Astrocyte (in vitro differentiated cells and primary cell): ENCODE measurements at regions not wholly inside any gene's neighbourhood (a gene's known extent, or its start where the extent isn't known, plus 50 kb on each side); places are given as distances from the start of the nearest gene placed in this dataset.

Experiments
- DNase-seq: peaks from one replicate; pipeline ENCODE4 v3.0.0-alpha.2; 2010; ENCODE audit warnings: low read depth
- FAIRE-seq: peaks from 2 replicates; lab custom pipeline; 2011; peaks lifted over from hg19 to GRCh38; lab: Jason Lieb, UNC
- H2AFZ ChIP-seq: 2 replicates; pipeline ENCODE4 v1.6.0; 2012; ENCODE audit warnings: low read depth, low read length, inconsistent platforms
- H3K27ac ChIP-seq: 2 replicates; pipeline ENCODE4 v1.5.1; 2011; ENCODE audit warnings: low read depth, low read length, inconsistent platforms
- H3K27me3 ChIP-seq: 2 replicates; pipeline ENCODE4 v1.6.0; 2011; ENCODE audit warnings: low read length, inconsistent platforms; ENCODE audit not compliant: insufficient read depth
- H3K36me3 ChIP-seq: 2 replicates; pipeline ENCODE4 v1.5.1; 2011; ENCODE audit warnings: low read length, inconsistent platforms; ENCODE audit not compliant: insufficient read depth
- H3K4me1 ChIP-seq: 2 replicates; pipeline ENCODE4 v1.5.1; 2011; ENCODE audit warnings: low read length, inconsistent platforms; ENCODE audit not compliant: insufficient read depth
- H3K4me2 ChIP-seq: 2 replicates; pipeline ENCODE4 v1.6.0; 2012; ENCODE audit warnings: low read length, inconsistent platforms
- H3K4me3 ChIP-seq: 2 replicates; pipeline ENCODE4 v1.5.1; 2011; ENCODE audit warnings: low read depth, mild to moderate bottlenecking, low read length, inconsistent platforms; ENCODE audit not compliant: insufficient read depth
- H3K79me2 ChIP-seq: 2 replicates; pipeline ENCODE4 v1.6.0; 2012; ENCODE audit warnings: mild to moderate bottlenecking, low read length, inconsistent platforms; ENCODE audit not compliant: insufficient read depth
- H3K9ac ChIP-seq: 2 replicates; pipeline ENCODE4 v1.6.0; 2012; ENCODE audit warnings: mild to moderate bottlenecking, low read length, inconsistent platforms
- H3K9me3 ChIP-seq: 2 replicates; pipeline ENCODE4 v1.5.1; 2012; ENCODE audit warnings: low read depth, mild to moderate bottlenecking, low read length, inconsistent platforms; ENCODE audit not compliant: insufficient read depth
- H4K20me1 ChIP-seq: 2 replicates; pipeline ENCODE4 v1.6.0; 2012; ENCODE audit warnings: low read length, inconsistent platforms; ENCODE audit not compliant: insufficient read depth
- H3K27ac Mint-ChIP-seq: one replicate; pipeline ENCODE4 v1.8.0; 2021; ENCODE audit warnings: mild to moderate bottlenecking, mixed read lengths; ENCODE audit not compliant: unreplicated experiment
- H3K27me3 Mint-ChIP-seq: one replicate; pipeline ENCODE4 v1.8.0; 2021; ENCODE audit warnings: low read depth, mixed read lengths; ENCODE audit not compliant: unreplicated experiment
- H3K36me3 Mint-ChIP-seq: one replicate; pipeline ENCODE4 v1.8.0; 2021; ENCODE audit warnings: low read depth, mixed read lengths; ENCODE audit not compliant: unreplicated experiment
- H3K4me1 Mint-ChIP-seq: one replicate; pipeline ENCODE4 v1.8.0; 2021; ENCODE audit warnings: low read depth, mixed read lengths; ENCODE audit not compliant: unreplicated experiment
- H3K4me3 Mint-ChIP-seq: one replicate; pipeline ENCODE4 v1.8.0; 2021; ENCODE audit warnings: mild to moderate bottlenecking, moderate library complexity, mixed read lengths; ENCODE audit not compliant: unreplicated experiment
- H3K9me3 Mint-ChIP-seq: one replicate; pipeline ENCODE4 v1.8.0; 2021; ENCODE audit warnings: mild to moderate bottlenecking, mixed read lengths; ENCODE audit not compliant: unreplicated experiment
- CTCF ChIP-seq: IDR thresholded peaks from 2 replicates; pipeline ENCODE4 v1.5.1; 2011; ENCODE audit warnings: low read depth, mild to moderate bottlenecking, inconsistent platforms, low read length, moderate library complexity; ENCODE audit not compliant: insufficient read depth
- EZH2 ChIP-seq: IDR thresholded peaks from 2 replicates; pipeline ENCODE4 v1.6.1; 2012; ENCODE audit warnings: mild to moderate bottlenecking, low read length, inconsistent platforms; ENCODE audit not compliant: insufficient read depth

DNA sequence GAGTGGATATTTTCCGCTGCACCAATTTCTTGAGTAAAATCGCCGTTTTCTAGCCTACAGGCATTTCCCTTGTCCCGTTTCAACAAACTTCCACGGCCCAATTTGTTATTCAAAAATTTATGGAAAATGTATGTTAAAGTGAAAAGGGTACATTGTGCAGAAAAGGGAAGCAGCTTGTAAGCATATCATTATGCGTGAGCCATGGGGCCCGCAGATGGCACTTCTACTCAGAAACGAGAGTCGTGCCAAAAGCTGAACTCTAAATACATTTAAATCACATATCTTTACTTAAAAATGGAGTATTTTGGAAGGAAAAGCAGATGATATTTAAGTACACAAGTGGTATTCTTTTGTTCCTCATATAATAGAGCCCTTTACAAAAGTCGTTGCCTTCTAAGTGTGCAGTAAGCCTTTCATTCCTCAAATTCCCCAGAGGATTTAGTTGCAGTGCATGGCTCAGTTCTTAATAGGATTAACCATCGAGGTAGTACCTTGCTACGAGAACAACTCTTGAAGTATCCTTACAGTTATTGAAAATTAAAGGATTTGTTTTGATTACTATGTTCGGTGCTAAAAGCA, 1227.2 kb upstream of the WWC1 start:
- Histone ChIP-seq H3K4me1 (no peaks in the 10 kb centered on the region), H3K4me3 (no peak overlapping the region), H3K27ac (no peak overlapping the region), H3K9me3 (no peaks in the 10 kb centered on the region), H3K36me3 (no peaks in the 10 kb centered on the region), H3K4me2 (no peak overlapping the region), H3K9ac (no peak overlapping the region), H3K79me2 (no peaks in the 10 kb centered on the region), H2AFZ (no peak overlapping the region), H4K20me1 (no peaks in the 10 kb centered on the region), H3K27me3 (no peaks in the 10 kb centered on the region)
- Mint-ChIP-seq H3K36me3 (no peaks in the 10 kb centered on the region), H3K27ac (no peak overlapping the region), H3K4me1 (no peaks in the 10 kb centered on the region), H3K4me3 (no peak overlapping the region), H3K9me3 (no peaks in the 10 kb centered on the region), H3K27me3 (no peaks in the 10 kb centered on the region)
- no peak for TF ChIP-seq EZH2
- no peak for TF ChIP-seq CTCF
- DNase-seq (no peak), FAIRE-seq (no peak)

- Histone ChIP-seq H3K27ac (no peak overlapping the region), H3K27me3 (no peaks in the 10 kb centered on the region), H4K20me1 (no peaks in the 10 kb centered on the region), H3K4me1 (no peaks in the 10 kb centered on the region), H3K9me3 (no peaks in the 10 kb centered on the region), H3K9ac (no peak overlapping the region), H2AFZ (no peak overlapping the region), H3K36me3 (no peaks in the 10 kb centered on the region), H3K4me3 (no peak overlapping the region), H3K4me2 (no peak overlapping the region), H3K79me2 (no peaks in the 10 kb centered on the region)
- Mint-ChIP-seq H3K36me3 (no peaks in the 10 kb centered on the region), H3K4me3 (no peak overlapping the region), H3K4me1 (no peaks in the 10 kb centered on the region), H3K27me3 (no peaks in the 10 kb centered on the region), H3K27ac (no peak overlapping the region), H3K9me3 (no peaks in the 10 kb centered on the region)
- FAIRE-seq (no peak), DNase-seq (no peak)
- no peak for TF ChIP-seq EZH2
- no peak for TF ChIP-seq CTCF
These were observed 1225.7 kb upstream of the WWC1 start for GRCh38 chr5:167065794-167066193.

- H3K9me3 Mint-ChIP-seq, result no peaks in the 10 kb centered on the region
- Histone ChIP-seq H2AFZ (no peak overlapping the region), H3K9me3 (no peaks in the 10 kb centered on the region), H3K36me3 (no peaks in the 10 kb centered on the region), H3K27me3 (no peaks in the 10 kb centered on the region), H4K20me1 (no peaks in the 10 kb centered on the region), H3K79me2 (no peaks in the 10 kb centered on the region), H3K4me1 (no peaks in the 10 kb centered on the region), H3K9ac (no peak overlapping the region), H3K4me3 (no peak overlapping the region), H3K4me2 (no peak overlapping the region), H3K27ac (no peak overlapping the region)
- no peaks in the 10 kb centered on the region for H3K36me3 Mint-ChIP-seq
- peaks cover 4% of the 10 kb centered on the region for H3K4me1 Mint-ChIP-seq
- no peak for FAIRE-seq
- no peak overlapping the region for H3K4me3 Mint-ChIP-seq
- DNase-seq, result peak; percentile 39
- no peak overlapping the region for H3K27ac Mint-ChIP-seq
- no peaks in the 10 kb centered on the region for H3K27me3 Mint-ChIP-seq
- TF ChIP-seq CTCF (no peak), EZH2 (no peak)
These were observed 1219.3 kb upstream of the WWC1 start for GRCh38 chr5:167071981-167072610.
